Heart right ventricle (tissue), 16 donors: ENCODE measurements at regions not wholly inside any gene's neighbourhood (a gene's known extent, or its start where the extent isn't known, plus 50 kb on each side); places are given as distances from the start of the nearest gene placed in this dataset.

Experiments used
- ATAC-seq, 8 donors: fragments of 200-7000 bp; cut with Tn5 transposase; one replicate each; pipeline ENCODE4 v1.9.1; 2020; ENCODE audit warnings: mild to moderate bottlenecking in 8 of 8, moderate library complexity in 8 of 8, moderate number of reproducible peaks in 1 of 8
- DNase-seq, 2 donors: peaks; one replicate each; pipeline ENCODE4 v3.0.0-alpha.2; 2020
- H3K27ac ChIP-seq, 10 donors: fragments of 200-600 bp; sonication (generic) in 2 of 10; one replicate each; pipeline versions ENCODE4 v1.5.0 to v1.8.0; 2020 to 2022; ENCODE audit warnings: mild to moderate bottlenecking in 3 of 10
- H3K27me3 ChIP-seq, 7 donors: fragments of 200-600 bp; one replicate each; pipeline ENCODE4 v1.8.0; 2021 to 2022; ENCODE audit warnings: mild to moderate bottlenecking in 2 of 7
- H3K36me3 ChIP-seq, 9 donors: fragments of 200-600 bp; sonication (generic) in 1 of 9; one replicate each; pipeline versions ENCODE4 v1.5.0 to v1.8.0; 2020 to 2022; ENCODE audit warnings: mild to moderate bottlenecking in 2 of 9
- H3K4me1 ChIP-seq, 9 donors: fragments of 200-600 bp; sonication (generic) in 1 of 9; one replicate each; pipeline versions ENCODE4 v1.5.0 to v1.8.0; 2020 to 2022; ENCODE audit warnings: mild to moderate bottlenecking in 4 of 9
- H3K4me3 ChIP-seq, 10 donors: fragments of 200-600 bp; sonication (generic) in 2 of 10; one replicate each; pipeline versions ENCODE4 v1.5.0 to v1.8.0; 2020 to 2022; ENCODE audit warnings: mild to moderate bottlenecking in 7 of 10, moderate library complexity in 2 of 10
- H3K9me3 ChIP-seq, 11 donors: fragments of 200-600 bp in 10 of 11; sonication (generic) in 2 of 11; one replicate each; pipeline versions ENCODE4 v1.5.0 to v1.8.0; 2013 to 2022; ENCODE audit warnings: mild to moderate bottlenecking in 2 of 11, control low read depth in 1 of 11, moderate library complexity in 1 of 11
- WGBS, 2 donors: extraction: QIAGEN DNeasy Blood & Tissue Kit; methylation state at CpG; one replicate each; pipeline ENCODE4 v1.1.7; 2013; ENCODE audit warnings: inconsistent platforms in 1 of 2; 5-methylcytosine and 5-hydroxymethylcytosine counted together
- intact Hi-C, 10 donors: fragments of 100-400 bp; cut with DNase I; formaldehyde crosslinking; loops; one replicate each; pipeline versions ENCODE4 v1.11.1 to v1.14.2; 2022
- TF ChIP-seq, protein P1 (sequence below), 9 donors: fragments of 200-600 bp; sonication (generic) in 2 of 9; IDR thresholded peaks; one replicate each; pipeline versions ENCODE4 v1.5.0 to v1.8.0; 2021 to 2022; ENCODE audit warnings: antibody characterized with exemption in 9 of 9, mild to moderate bottlenecking in 5 of 9, moderate library complexity in 1 of 9
- donor health status: Arrhythmogenic right ventricular cardiomyopathy.
- donor health status: ischemic (EF 13 %, LVEDD 7.1; RV severe dilation, severe dysfunction).
- donor health status: healthy with polysubstance abuse.
- donor health status: DM: no; HTN: yes; CAD: no.
- donor health status: DM: no; HTN: no; CAD: no.
- donor health status: ischemic (EF 25% LVEDD 6.9; RV normal size, moderate dysfunction).
- donor health status: ischemic (EF 25% LVEDD 5.7; RV mildly dilated, moderate dysfunction).
- donor health status: healthy.
- donor health status: DM: yes; HTN: yes; CAD: no.
- donor health status: Ischemic cardiomyopathy.
- donor health status: ischemic (EF 35%, LVEDD 5.7; RV mildly dilated, moderate dysfunction).
- donor health status: nonischemic (EF 11% LVEDD 7.7; RV severe dilation, severe dysfunction).
- donor health status: DM: yes; HTN: yes; CAD: no.
- donor health status: PGD.
- donor health status: ischemic (EF 29% LVEDD 5.4; RV normal size, mild dysfunction).
- donor health status: nonischemic (EF 23%, LVEDD 6.1; RV moderate dilation, normal function).

DNA sequence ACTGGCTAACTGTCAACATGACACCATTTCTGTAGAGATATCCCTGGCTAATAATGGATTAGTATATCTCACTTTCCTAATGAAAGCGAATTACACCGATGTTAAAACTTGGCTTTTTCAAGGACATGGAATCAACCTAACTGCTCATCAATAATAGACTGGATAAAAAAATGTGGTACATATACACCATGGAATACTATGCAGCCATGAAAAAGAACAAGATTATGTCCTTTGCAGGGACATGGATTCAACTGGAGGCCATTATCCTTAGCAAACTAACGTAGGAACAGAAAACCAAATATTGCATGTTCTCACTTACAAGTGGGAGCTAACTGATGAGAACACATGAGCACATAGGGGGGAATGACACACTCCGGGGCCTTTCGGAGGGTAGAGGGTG, 62.6 kb downstream of the ZIC1 start:
- ATAC-seq, result no peak
- H3K27ac ChIP-seq, result no peak overlapping the region
- no peaks in the 10 kb centered on the region for H3K27me3 ChIP-seq
- DNase-seq, result no peak
- intact Hi-C loops, result no loop called here
- H3K9me3 ChIP-seq, result peaks cover 0 to 24% (median 0%) of the 10 kb centered on the region in 11 donors
- WGBS, 2 donors, result 89 to 90% methylated on average over 5 of the region's 5 CpGs
- H3K36me3 ChIP-seq, result no peaks in the 10 kb centered on the region
- no peak overlapping the region for H3K4me3 ChIP-seq
- no peaks in the 10 kb centered on the region for H3K4me1 ChIP-seq
- TF ChIP-seq, protein P1, sequence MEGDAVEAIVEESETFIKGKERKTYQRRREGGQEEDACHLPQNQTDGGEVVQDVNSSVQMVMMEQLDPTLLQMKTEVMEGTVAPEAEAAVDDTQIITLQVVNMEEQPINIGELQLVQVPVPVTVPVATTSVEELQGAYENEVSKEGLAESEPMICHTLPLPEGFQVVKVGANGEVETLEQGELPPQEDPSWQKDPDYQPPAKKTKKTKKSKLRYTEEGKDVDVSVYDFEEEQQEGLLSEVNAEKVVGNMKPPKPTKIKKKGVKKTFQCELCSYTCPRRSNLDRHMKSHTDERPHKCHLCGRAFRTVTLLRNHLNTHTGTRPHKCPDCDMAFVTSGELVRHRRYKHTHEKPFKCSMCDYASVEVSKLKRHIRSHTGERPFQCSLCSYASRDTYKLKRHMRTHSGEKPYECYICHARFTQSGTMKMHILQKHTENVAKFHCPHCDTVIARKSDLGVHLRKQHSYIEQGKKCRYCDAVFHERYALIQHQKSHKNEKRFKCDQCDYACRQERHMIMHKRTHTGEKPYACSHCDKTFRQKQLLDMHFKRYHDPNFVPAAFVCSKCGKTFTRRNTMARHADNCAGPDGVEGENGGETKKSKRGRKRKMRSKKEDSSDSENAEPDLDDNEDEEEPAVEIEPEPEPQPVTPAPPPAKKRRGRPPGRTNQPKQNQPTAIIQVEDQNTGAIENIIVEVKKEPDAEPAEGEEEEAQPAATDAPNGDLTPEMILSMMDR (IDR thresholded peaks at IDR 0.05), result no peak

DNA sequence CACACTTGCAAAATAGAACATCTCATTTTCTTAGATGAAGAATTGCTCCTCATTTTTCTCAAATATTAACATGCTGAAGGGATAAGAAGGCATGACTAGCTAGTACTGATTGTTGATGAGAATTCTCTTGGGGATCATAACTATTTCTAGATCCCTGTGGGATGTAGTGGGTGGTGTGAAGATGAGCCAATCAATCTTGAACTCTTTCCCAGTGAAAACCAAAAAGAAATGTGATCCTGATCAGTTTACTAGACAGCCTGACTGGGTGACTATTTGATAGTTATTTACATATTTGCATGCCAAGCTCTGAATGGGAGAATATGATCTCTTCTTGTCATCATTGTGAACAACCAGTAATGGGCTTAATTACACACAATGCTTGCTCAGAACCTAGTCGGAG, 63.7 kb downstream of the ZIC1 start:
- TF ChIP-seq, protein P1 (IDR thresholded peaks at IDR 0.05), result no peak
- WGBS, 2 donors, result 83 to 87% methylated on average over 1 of the region's 1 CpG
- Histone ChIP-seq H3K36me3 (no peaks in the 10 kb centered on the region), H3K27ac (no peak overlapping the region), H3K4me1 (no peaks in the 10 kb centered on the region), H3K9me3 (peaks cover 0 to 24% (median 0%) of the 10 kb centered on the region in 11 donors), H3K27me3 (no peaks in the 10 kb centered on the region), H3K4me3 (no peak overlapping the region)
- no peak for ATAC-seq
- intact Hi-C loops, result no loop called here
- no peak for DNase-seq

DNA sequence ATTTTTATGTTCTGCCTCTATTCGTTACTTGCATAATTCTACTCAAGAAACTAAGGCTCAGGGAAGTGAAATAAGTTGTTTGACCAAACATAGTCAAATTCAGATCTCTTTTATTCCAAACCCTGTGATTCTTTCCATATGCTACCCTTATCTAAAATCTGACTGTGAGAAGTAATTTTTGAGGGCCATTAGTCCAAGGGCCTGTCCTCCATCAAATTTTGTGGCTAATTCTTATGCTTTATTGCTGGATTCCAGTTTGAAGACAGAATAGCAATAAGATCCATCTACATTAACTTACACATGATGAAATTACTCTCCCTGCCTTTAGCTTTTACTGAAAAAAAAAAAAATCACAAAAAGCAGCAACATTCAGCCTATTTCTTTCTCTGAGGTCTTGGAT, 74.0 kb downstream of the ZIC1 start:
- intact Hi-C loops, result no loop called here
- 83 to 84% methylated on average over 1 of the region's 1 CpG for WGBS, 2 donors

DNA sequence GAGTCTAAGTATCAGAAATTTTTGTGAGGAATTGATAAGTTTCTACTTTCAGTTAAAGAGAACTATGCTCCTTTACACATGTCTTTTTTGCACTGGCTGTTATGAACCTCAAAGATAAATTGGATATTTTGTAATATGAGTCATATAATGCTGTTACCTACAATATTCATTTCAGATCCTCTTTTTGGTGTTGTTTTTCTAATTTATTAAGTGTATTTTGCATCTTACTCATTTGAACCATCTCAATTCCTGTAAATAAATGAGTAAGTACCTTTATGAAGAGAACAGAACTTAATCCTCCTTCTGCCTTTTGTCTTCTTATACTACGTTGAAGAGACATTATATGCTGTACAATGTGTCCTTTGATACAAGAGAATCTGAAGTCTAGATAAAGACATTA, 74.4 kb downstream of the ZIC1 start:
- ATAC-seq (no peak), DNase-seq (no peak)
- no peaks in the 10 kb centered on the region for H3K36me3 ChIP-seq
- H3K27ac ChIP-seq, result no peak overlapping the region
- no peak overlapping the region for H3K4me3 ChIP-seq
- TF ChIP-seq, protein P1 (IDR thresholded peaks at IDR 0.05), result no peak
- intact Hi-C loops, result no loop called here
- H3K9me3 ChIP-seq, result peaks cover 0 to 5% (median 0%) of the 10 kb centered on the region in 11 donors
- H3K27me3 ChIP-seq, result no peaks in the 10 kb centered on the region
- no peaks in the 10 kb centered on the region for H3K4me1 ChIP-seq
- WGBS, 2 donors, result 61 to 74% methylated on average over 1 of the region's 1 CpG

More for the DNA sequence above, 74.0 kb downstream of the ZIC1 start:
- no peaks in the 10 kb centered on the region for H3K4me1 ChIP-seq
- no peak overlapping the region for H3K27ac ChIP-seq
- ATAC-seq (no peak), DNase-seq (no peak)
- H3K4me3 ChIP-seq, result no peak overlapping the region
- H3K36me3 ChIP-seq, result no peaks in the 10 kb centered on the region
- H3K9me3 ChIP-seq, result peaks cover 0 to 5% (median 0%) of the 10 kb centered on the region in 11 donors
- TF ChIP-seq, protein P1 (IDR thresholded peaks at IDR 0.05), result no peak
- H3K27me3 ChIP-seq, result no peaks in the 10 kb centered on the region
